WTC11 (cell line): ENCODE measurements at regions not wholly inside any gene's neighbourhood (a gene's known extent, or its start where the extent isn't known, plus 50 kb on each side); places are given as distances from the start of the nearest gene placed in this dataset.

Source experiments
- ATAC-seq: fragments of 200-7000 bp; cut with Tn5 transposase; 2 replicates; pipeline ENCODE4 v1.10.0; 2021; ENCODE audit warnings: mild to moderate bottlenecking, moderate library complexity
- CTCF ChIA-PET: fragments of 300-600 bp; sonication (Branson Sonifier 250); formaldehyde crosslinking; loops from one replicate; lab custom pipeline; 2021; ENCODE audit warnings: antibody characterized with exemption; lab: Charles Lee
- POLR2A ChIA-PET: fragments of 350-600 bp; sonication (Branson Sonifier 250); formaldehyde crosslinking; loops from one replicate; lab custom pipeline; 2021; ENCODE audit warnings: antibody characterized with exemption; lab: Charles Lee
- DNase-seq: peaks from one replicate; pipeline ENCODE4 v3.0.0; 2021; ENCODE audit warnings: low spot score
- H3K27ac Mint-ChIP-seq: 2 replicates; pipeline ENCODE4 v1.8.0; 2021; ENCODE audit warnings: mixed read lengths
- H3K27me3 Mint-ChIP-seq: 2 replicates; pipeline ENCODE4 v1.8.0; 2021; ENCODE audit warnings: low read depth, mild to moderate bottlenecking, moderate library complexity, mixed read lengths
- H3K36me3 Mint-ChIP-seq: 2 replicates; pipeline ENCODE4 v1.8.0; 2021; ENCODE audit warnings: mixed read lengths
- H3K4me1 Mint-ChIP-seq: 2 replicates; pipeline ENCODE4 v1.8.0; 2022; ENCODE audit warnings: mixed read lengths
- H3K4me3 Mint-ChIP-seq: 2 replicates; pipeline ENCODE4 v1.8.0; 2021; ENCODE audit warnings: mild to moderate bottlenecking, moderate library complexity, mixed read lengths
- H3K9me3 Mint-ChIP-seq: 2 replicates; pipeline ENCODE4 v1.8.0; 2021; ENCODE audit warnings: mixed read lengths
- ATF1 ChIP-seq: sonication (generic); formaldehyde crosslinking; IDR thresholded peaks from 2 replicates; pipeline ENCODE4 v1.8.1; 2023; ENCODE audit warnings: mild to moderate bottlenecking, moderate library complexity, missing genetic modification reagents
- GTF2I ChIP-seq: fragments of 250-450 bp; sonication (Bioruptor Pico); conservative IDR thresholded peaks from 2 replicates; pipeline ENCODE4 v1.4.0; 2021; ENCODE audit warnings: mild to moderate bottlenecking
- HMGA2 ChIP-seq: fragments of 250-450 bp; sonication (Bioruptor Pico); IDR thresholded peaks from 2 replicates; pipeline ENCODE4 v1.4.0; 2021; ENCODE audit warnings: mild to moderate bottlenecking, moderate library complexity
- MYBL2 ChIP-seq: sonication (generic); formaldehyde crosslinking; IDR thresholded peaks from 2 replicates; pipeline ENCODE4 v1.8.1; 2023; ENCODE audit warnings: mild to moderate bottlenecking, moderate library complexity, missing genetic modification reagents
- NFE2L1 ChIP-seq: sonication (generic); formaldehyde crosslinking; IDR thresholded peaks from 2 replicates; pipeline ENCODE4 v1.8.1; 2023; ENCODE audit warnings: missing genetic modification reagents
- PRRX2 ChIP-seq: fragments of 250-450 bp; sonication (Bioruptor Pico); IDR thresholded peaks from 2 replicates; pipeline ENCODE4 v1.8.0; 2021; ENCODE audit warnings: mild to moderate bottlenecking
- SMAD3 ChIP-seq: sonication (generic); formaldehyde crosslinking; IDR thresholded peaks from 2 replicates; pipeline ENCODE4 v1.8.0; 2022; ENCODE audit warnings: missing genetic modification reagents, mild to moderate bottlenecking, borderline replicate concordance
- SOX15 ChIP-seq: fragments of 250-450 bp; sonication (Bioruptor Pico); IDR thresholded peaks from 2 replicates; pipeline ENCODE4 v1.9.0; 2021; ENCODE audit warnings: mild to moderate bottlenecking
- ZNF219 ChIP-seq: sonication (generic); formaldehyde crosslinking; IDR thresholded peaks from 2 replicates; pipeline ENCODE4 v1.8.0; 2023; ENCODE audit warnings: missing genetic modification reagents, mild to moderate bottlenecking, borderline replicate concordance
- ZNF232 ChIP-seq: sonication (generic); formaldehyde crosslinking; IDR thresholded peaks from 2 replicates; pipeline ENCODE4 v1.8.0; 2022; ENCODE audit warnings: mild to moderate bottlenecking, missing genetic modification reagents
- TF ChIP-seq, protein P1 (sequence below): sonication (generic); formaldehyde crosslinking; conservative IDR thresholded peaks from 2 replicates; pipeline ENCODE4 v1.8.1; 2022; ENCODE audit warnings: mild to moderate bottlenecking, missing genetic modification reagents
- TF ChIP-seq, protein P2 (sequence below): sonication (generic); formaldehyde crosslinking; IDR thresholded peaks from 2 replicates; pipeline ENCODE4 v1.8.1; 2022; ENCODE audit warnings: missing genetic modification reagents, borderline replicate concordance
- TF ChIP-seq, protein P3 (sequence below): fragments of 250-450 bp; sonication (Bioruptor Pico); IDR thresholded peaks from 2 replicates; pipeline ENCODE4 v1.8.0; 2021; ENCODE audit warnings: mild to moderate bottlenecking
- TF ChIP-seq, protein P4 (sequence below): sonication (generic); formaldehyde crosslinking; IDR thresholded peaks from 2 replicates; pipeline ENCODE4 v1.8.1; 2022; ENCODE audit warnings: mild to moderate bottlenecking, moderate library complexity, missing genetic modification reagents
- TF ChIP-seq, protein P5 (sequence below): sonication (generic); formaldehyde crosslinking; IDR thresholded peaks from 2 replicates; pipeline ENCODE4 v1.8.0; 2022; ENCODE audit warnings: mild to moderate bottlenecking, missing genetic modification reagents
- TF ChIP-seq, protein P6 (sequence below): sonication (generic); formaldehyde crosslinking; IDR thresholded peaks from 2 replicates; pipeline ENCODE4 v1.8.1; 2023; ENCODE audit warnings: mild to moderate bottlenecking, moderate library complexity, missing genetic modification reagents
- TF ChIP-seq, protein P7 (sequence below): sonication (generic); formaldehyde crosslinking; IDR thresholded peaks from 2 replicates; pipeline ENCODE4 v1.8.0; 2022; ENCODE audit warnings: mild to moderate bottlenecking, missing genetic modification reagents
- TF ChIP-seq, protein P8 (sequence below): fragments of 250-450 bp; sonication (Bioruptor Pico); conservative IDR thresholded peaks from 2 replicates; pipeline ENCODE4 v1.9.0; 2021; ENCODE audit warnings: mild to moderate bottlenecking
- TF ChIP-seq, protein P9 (sequence below): sonication (generic); formaldehyde crosslinking; IDR thresholded peaks from 2 replicates; pipeline ENCODE4 v1.8.1; 2023; ENCODE audit warnings: mild to moderate bottlenecking, missing genetic modification reagents, moderate library complexity

DNA sequence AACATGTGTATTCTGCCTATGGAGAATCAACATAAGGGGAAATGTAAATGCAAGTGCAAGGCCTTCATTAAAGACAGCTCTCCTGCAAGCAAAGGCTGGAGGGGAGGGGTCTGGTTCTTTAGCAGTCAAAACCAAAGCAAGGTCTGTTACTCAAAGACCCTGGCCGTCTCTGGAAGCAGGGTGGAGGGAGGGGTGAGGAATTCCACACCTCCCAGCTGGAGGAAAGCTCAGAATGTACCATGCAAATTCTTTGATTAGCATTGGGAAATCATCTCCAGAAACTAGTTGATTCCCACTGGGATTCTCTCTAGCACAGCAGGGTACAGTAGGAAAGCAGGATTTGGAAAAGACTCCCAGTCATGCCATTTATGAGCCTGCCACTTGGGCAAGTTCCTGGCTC is 77.3 kb upstream of the ASIC2 start:
- H3K9me3 Mint-ChIP-seq: peaks cover 8% of the 10 kb centered on the region; the same call in 1 of the 2 replicates
- peak overlapping the region; percentile 79; the same call in 1 of the 2 replicates for H3K27ac Mint-ChIP-seq
- H3K27me3 Mint-ChIP-seq: peaks cover 7% of the 10 kb centered on the region
- ATAC-seq: peak; percentile 90
- peaks cover 38% of the 10 kb centered on the region for H3K4me1 Mint-ChIP-seq
- H3K4me3 Mint-ChIP-seq: 0 out of 2 replicates have a peak overlapping the region, but pooled peaks have one; percentile 8
- peak; percentile 43 for DNase-seq
- TF ChIP-seq, protein P1, sequence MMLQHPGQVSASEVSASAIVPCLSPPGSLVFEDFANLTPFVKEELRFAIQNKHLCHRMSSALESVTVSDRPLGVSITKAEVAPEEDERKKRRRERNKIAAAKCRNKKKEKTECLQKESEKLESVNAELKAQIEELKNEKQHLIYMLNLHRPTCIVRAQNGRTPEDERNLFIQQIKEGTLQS (CRISPR knock-in tag): no peak
- TF ChIP-seq HMGA2 (no peak), ZNF232 (CRISPR knock-in tag) (no peak)
- ChIA-PET POLR2A (no interaction called here), CTCF (interaction anchor here (2.5 kb wide), 1 partner anchor 78 kb away, joined by 8 read pairs; the partner anchor contains the start of gene ASIC2)
- H3K36me3 Mint-ChIP-seq: no peaks in the 10 kb centered on the region; the same call in 1 of the 2 replicates

DNA sequence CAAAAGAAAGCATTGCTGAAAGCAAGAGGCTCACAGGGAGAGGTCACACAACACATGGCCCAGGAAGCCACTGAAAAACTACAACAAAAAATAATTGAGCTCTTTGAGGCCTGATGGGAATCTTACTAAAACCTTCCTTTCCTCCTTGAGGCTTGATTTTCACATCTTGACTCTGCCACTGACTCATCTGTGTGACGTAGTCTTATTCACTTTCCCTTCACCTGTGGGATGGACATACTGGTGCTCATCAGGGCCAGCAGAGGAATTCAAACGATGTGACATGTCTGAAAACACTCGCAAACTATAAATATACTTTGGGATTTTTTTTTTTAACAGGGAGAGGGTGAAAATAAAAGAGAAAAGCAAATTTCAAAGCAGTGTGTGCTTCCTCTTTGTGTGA is 78.3 kb upstream of the ASIC2 start:
- peaks cover 5% of the 10 kb centered on the region; the same call in 1 of the 2 replicates for H3K9me3 Mint-ChIP-seq
- TF ChIP-seq NFE2L1 (no peak), GTF2I (CRISPR knock-in tag) (no peak), MYBL2 (CRISPR knock-in tag) (no peak), PRRX2 (CRISPR knock-in tag) (no peak), ZNF219 (CRISPR knock-in tag) (no peak), ZNF232 (CRISPR knock-in tag) (no peak), SOX15 (CRISPR knock-in tag) (no peak), ATF1 (no peak), SMAD3 (CRISPR knock-in tag) (no peak)
- TF ChIP-seq, protein P2, sequence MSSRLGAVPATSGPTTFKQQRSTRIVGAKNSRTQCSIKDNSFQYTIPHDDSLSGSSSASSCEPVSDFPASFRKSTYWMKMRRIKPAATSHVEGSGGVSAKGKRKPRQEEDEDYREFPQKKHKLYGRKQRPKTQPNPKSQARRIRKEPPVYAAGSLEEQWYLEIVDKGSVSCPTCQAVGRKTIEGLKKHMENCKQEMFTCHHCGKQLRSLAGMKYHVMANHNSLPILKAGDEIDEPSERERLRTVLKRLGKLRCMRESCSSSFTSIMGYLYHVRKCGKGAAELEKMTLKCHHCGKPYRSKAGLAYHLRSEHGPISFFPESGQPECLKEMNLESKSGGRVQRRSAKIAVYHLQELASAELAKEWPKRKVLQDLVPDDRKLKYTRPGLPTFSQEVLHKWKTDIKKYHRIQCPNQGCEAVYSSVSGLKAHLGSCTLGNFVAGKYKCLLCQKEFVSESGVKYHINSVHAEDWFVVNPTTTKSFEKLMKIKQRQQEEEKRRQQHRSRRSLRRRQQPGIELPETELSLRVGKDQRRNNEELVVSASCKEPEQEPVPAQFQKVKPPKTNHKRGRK (CRISPR knock-in tag): no peak
- TF ChIP-seq, protein P3, sequence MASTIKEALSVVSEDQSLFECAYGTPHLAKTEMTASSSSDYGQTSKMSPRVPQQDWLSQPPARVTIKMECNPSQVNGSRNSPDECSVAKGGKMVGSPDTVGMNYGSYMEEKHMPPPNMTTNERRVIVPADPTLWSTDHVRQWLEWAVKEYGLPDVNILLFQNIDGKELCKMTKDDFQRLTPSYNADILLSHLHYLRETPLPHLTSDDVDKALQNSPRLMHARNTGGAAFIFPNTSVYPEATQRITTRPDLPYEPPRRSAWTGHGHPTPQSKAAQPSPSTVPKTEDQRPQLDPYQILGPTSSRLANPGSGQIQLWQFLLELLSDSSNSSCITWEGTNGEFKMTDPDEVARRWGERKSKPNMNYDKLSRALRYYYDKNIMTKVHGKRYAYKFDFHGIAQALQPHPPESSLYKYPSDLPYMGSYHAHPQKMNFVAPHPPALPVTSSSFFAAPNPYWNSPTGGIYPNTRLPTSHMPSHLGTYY: no peak
- TF ChIP-seq, protein P4, sequence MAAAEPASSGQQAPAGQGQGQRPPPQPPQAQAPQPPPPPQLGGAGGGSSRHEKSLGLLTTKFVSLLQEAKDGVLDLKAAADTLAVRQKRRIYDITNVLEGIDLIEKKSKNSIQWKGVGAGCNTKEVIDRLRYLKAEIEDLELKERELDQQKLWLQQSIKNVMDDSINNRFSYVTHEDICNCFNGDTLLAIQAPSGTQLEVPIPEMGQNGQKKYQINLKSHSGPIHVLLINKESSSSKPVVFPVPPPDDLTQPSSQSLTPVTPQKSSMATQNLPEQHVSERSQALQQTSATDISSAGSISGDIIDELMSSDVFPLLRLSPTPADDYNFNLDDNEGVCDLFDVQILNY: no peak
- TF ChIP-seq, protein P5, sequence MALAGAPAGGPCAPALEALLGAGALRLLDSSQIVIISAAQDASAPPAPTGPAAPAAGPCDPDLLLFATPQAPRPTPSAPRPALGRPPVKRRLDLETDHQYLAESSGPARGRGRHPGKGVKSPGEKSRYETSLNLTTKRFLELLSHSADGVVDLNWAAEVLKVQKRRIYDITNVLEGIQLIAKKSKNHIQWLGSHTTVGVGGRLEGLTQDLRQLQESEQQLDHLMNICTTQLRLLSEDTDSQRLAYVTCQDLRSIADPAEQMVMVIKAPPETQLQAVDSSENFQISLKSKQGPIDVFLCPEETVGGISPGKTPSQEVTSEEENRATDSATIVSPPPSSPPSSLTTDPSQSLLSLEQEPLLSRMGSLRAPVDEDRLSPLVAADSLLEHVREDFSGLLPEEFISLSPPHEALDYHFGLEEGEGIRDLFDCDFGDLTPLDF (CRISPR knock-in tag): no peak
- TF ChIP-seq, protein P6, sequence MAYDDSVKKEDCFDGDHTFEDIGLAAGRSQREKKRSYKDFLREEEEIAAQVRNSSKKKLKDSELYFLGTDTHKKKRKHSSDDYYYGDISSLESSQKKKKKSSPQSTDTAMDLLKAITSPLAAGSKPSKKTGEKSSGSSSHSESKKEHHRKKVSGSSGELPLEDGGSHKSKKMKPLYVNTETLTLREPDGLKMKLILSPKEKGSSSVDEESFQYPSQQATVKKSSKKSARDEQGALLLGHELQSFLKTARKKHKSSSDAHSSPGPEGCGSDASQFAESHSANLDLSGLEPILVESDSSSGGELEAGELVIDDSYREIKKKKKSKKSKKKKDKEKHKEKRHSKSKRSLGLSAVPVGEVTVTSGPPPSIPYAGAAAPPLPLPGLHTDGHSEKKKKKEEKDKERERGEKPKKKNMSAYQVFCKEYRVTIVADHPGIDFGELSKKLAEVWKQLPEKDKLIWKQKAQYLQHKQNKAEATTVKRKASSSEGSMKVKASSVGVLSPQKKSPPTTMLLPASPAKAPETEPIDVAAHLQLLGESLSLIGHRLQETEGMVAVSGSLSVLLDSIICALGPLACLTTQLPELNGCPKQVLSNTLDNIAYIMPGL (CRISPR knock-in tag): no peak
- TF ChIP-seq, protein P7, sequence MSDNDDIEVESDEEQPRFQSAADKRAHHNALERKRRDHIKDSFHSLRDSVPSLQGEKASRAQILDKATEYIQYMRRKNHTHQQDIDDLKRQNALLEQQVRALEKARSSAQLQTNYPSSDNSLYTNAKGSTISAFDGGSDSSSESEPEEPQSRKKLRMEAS (CRISPR knock-in tag): no peak
- TF ChIP-seq, protein P8, sequence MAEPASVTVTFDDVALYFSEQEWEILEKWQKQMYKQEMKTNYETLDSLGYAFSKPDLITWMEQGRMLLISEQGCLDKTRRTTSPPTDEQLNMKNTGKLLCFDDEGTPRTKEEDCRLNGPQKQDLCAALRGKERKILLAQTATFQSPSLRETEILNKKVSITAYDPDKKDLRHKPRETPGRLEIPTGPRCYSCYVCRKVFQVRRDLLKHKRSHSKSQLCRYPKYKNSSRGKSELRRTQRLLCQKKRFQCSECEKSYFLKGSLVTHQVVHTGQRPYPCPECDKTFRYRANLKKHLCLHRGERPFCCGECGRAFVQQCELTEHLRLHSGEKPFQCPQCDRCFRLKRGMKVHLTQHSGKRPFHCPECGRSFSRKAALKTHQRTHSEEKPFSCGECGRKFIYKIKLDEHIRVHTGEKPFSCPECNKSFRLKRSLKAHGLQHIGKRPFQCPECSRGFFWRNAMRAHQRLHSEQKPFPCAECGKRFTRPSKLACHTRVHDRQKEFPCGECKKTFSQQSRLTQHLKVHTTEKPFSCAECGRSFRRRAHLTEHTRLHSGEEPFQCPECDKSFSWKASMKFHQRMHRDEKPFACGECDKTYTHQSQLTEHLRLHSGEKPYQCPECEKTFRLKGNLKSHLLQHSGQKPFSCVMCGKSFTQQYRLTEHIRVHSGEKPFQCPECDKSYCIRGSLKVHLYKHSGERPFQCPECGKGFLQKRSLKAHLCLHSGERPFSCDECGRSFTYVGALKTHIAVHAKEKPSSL (CRISPR knock-in tag): no peak
- TF ChIP-seq, protein P9, sequence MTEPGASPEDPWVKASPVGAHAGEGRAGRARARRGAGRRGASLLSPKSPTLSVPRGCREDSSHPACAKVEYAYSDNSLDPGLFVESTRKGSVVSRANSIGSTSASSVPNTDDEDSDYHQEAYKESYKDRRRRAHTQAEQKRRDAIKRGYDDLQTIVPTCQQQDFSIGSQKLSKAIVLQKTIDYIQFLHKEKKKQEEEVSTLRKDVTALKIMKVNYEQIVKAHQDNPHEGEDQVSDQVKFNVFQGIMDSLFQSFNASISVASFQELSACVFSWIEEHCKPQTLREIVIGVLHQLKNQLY (CRISPR knock-in tag): no peak
- TF ChIP-seq, all 79 proteins: peak for 0
- no peak for DNase-seq
- H3K4me1 Mint-ChIP-seq: peaks cover 38% of the 10 kb centered on the region
- 0 out of 2 replicates have a peak overlapping the region, but pooled peaks have one; percentile 15 for H3K27ac Mint-ChIP-seq
- ATAC-seq: no peak
- ChIA-PET CTCF (interaction anchor here (2.5 kb wide), 1 partner anchor 79 kb away, joined by 8 read pairs; the partner anchor contains the start of gene ASIC2), POLR2A (no interaction called here)
- peaks cover 5% of the 10 kb centered on the region; the same call in 1 of the 2 replicates for H3K27me3 Mint-ChIP-seq
- no peaks in the 10 kb centered on the region; the same call in 1 of the 2 replicates for H3K36me3 Mint-ChIP-seq
- H3K4me3 Mint-ChIP-seq: no peak overlapping the region
